Posterior cingulate gyrus (tissue), 11 donors: ENCODE measurements at regions not wholly inside any gene's neighbourhood (a gene's known extent, or its start where the extent isn't known, plus 50 kb on each side); places are given as distances from the start of the nearest gene placed in this dataset.
A peak's percentile ranks its signal among the peaks of the same experiment; 100 is the strongest.
"Not testable (repeated sequence)": the region's sequence is repeated elsewhere in the genome, so short reads cannot be mapped to it uniquely, and the experiment has no call there.

ENCODE experiments used
- DNase-seq, 10 donors: peaks; one replicate each; pipeline versions ENCODE4 v3.0.0 to v3.0.0-alpha.2; 2020 to 2021; ENCODE audit warnings: mixed read lengths in 3 of 10
- intact Hi-C: fragments of 100-400 bp; cut with DNase I; formaldehyde crosslinking; loops from one replicate; pipeline ENCODE4 v1.15.1; 2023

DNA sequence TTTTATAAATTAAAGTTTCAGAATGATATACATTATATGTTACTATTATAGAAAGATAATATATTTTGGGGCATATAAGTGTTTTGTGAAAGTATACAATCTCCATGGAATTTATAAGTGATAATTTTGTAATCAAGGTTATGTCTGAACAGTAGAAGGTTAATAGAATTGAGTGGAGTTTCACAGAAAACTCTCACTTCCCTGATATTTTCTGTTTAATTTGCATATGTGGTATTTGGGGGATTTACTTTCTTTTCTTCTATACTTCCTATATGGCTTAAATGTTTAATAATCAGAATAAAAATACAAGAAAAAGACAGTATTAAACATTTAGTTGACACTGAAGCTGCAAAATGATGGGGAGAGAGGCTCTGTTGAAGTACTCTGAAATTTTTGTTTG is 848.5 kb downstream of the DACH1 start:
- no peak for DNase-seq
- intact Hi-C loops: no loop called here

DNA sequence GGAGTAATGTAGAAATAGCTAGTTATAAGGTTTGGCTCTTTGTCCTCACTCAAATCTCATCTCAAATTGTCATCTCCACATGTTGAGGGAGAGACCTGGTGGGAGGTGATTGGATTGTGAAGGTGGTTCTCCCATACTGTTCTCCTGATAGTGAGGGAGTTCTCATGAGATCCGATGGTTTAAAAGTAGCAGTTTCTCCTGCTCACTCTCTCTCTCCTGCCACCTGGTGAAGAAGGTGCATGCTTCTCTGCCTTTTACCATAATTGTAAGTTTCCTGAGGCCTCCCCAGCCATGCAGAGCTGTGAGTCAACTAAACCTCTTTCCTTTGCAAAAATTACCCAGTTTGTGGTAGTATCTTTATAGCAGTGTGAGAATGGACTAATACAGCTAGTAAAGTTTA is 849.4 kb downstream of the DACH1 start:
- intact Hi-C loops: no loop called here
- DNase-seq: no peak

DNA sequence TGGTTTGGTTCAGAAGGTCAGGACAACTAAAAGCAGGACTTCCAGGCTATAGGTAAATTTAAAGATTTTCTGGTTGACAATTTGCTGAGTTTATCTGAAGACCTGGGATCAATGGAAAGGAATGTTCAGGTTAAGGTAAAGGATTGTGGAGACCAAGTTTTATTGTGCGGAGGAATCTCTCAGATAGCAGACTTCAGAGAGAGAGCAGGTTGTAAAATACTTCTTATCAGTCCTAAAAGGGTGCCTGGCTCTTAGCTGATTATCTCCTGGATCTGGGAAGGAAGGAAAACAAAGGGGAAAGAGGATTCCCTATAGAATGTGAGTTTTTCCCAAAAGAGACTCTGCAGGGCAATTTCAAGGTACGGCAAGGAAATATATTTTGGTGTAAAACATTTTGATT is 851.5 kb downstream of the DACH1 start:
- no peak for DNase-seq
- intact Hi-C loops: no loop called here

DNA sequence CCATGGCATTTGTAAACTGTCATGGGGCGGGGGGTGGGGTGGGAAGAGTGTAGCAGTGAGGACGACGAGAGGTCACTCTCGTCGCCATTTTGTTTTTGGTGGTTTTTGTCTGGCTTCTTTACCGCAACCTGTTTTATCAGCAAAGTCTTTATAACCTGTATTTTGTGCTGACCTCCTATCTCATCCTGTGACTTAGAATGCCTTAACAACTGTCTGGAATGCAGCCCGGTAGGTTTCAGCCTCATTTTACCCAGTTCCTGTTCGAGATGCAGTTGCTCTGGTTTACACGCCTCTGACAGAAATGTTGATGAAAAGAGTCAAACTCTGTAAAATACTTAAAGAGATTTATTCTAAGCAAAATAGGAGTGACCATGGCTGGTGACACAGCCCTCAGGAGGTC is 852.0 kb downstream of the DACH1 start:
- intact Hi-C loops: no loop called here
- DNase-seq: no peak

DNA sequence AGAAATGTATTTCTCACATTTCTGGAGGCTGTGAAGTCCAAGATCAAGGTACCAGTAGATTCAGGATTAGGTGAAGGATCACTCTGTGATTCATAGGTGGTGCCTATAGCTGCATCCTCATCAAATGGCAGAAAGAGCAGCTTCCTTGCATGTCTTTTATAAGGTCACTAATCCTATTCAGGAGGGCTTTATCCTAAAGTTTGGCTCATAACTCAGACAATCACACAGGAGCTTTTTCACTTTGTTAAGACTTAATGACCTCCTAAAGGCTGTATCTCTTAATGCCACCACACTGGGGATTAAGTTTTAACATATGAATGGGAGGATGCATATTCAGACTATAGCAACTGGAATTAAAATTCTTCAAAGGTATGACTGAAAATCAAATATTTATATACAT is 861.1 kb downstream of the DACH1 start:
- intact Hi-C loops: no loop called here
- DNase-seq: no peak

DNA sequence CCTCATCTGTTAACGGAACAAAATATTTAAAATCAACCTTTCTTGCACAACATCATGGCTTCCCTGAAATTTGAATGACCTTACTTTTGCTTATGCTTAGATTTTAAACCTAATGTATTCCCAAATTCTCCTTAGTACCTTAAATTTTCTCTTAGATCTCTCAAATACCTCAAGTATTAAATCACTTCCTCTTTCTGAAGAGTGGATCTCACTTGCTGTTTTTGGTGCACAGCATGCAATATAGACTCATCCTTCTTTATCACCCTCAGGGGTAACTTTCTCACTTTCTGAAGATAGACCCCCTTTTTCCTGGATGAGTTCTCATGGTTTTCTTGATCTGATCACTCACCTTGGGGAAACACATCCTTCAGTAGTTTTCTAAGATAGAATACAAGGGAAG is 871.7 kb downstream of the DACH1 start:
- no peak for DNase-seq
- intact Hi-C loops: no loop called here

DNA sequence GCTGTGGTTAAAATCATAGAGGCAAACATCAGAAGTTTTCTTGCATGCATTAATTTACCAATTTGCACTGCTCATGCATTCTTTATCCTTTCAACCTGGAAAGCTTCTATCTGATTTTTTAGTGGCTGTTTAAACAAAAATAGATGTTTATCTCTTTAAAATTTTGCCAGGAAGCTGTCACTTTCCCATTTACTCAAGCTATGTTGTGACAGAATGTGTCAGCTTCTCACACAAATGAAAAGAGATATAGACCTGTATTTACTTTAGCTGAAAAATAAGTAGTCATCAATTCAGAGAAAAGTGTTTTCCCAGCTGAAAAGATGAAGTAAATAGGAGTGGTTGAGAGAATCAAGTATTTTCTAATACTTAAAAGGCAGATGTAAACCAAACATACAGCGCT is 872.8 kb downstream of the DACH1 start:
- intact Hi-C loops: no loop called here
- no peak for DNase-seq

DNA sequence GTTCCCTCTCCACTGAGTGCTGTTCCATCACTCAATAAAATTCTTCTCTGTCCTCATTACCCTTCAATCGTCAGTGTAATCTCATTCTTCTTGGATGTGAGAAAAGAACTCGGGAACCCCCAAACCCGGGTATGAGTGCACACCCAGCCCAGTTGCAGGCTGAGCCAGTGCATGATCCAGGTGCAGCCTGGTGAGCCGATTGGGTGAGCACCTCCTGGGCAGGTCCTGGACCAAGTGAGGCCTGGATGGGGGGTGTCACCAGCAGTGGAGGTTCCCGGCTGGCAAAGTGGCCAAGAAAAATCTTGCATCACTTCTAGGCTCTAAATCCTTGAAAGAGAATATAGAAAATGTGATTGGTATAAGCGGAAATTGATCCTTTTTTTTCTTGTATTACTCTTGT is 878.8 kb upstream of the KLHL1 start:
- intact Hi-C loops: no loop called here
- DNase-seq: peak in 2 of 10 donors; percentile 26 to 69

DNA sequence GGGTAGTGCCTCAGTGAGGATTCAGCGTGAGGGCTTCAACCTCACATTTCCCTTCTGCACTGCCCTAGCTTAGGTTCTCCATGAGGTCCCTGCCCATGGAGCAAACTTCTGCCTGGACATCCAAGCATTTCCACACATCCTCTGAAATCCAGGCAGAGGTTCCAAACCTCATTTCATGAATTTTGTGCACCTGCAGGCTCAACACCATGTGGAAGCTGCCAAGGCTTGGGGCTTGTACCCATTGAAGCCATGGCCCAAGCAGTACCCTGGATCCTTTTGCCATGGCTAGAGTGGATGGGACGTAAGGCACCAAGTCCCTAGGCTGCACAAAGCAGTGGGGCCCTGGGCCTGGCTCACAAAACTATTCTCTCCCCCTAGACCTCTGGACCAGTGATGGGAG is 877.1 kb upstream of the KLHL1 start:
- intact Hi-C loops: no loop called here
- no peak for DNase-seq

DNA sequence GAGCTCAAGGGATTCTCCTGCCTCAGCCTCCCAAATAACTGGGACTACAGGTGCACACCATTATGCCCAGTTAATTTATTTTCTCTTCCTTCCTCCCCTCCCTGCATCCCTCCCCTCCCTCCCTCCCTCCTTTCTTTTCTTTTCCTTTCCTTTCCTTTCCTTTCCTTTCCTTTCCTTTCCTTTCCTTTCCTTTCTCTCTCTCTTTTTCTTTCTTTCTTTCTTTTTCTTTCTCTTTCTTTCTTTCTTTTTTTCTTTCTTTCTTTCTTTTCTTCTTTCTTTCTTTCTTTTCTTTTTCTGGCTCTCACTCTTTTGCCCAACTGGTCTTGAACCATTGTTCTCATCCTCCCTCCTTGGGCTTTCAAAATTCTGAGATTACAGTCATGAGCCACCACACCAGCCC is 873.0 kb upstream of the KLHL1 start:
- intact Hi-C loops, DNase-seq: not testable (repeated sequence)

DNA sequence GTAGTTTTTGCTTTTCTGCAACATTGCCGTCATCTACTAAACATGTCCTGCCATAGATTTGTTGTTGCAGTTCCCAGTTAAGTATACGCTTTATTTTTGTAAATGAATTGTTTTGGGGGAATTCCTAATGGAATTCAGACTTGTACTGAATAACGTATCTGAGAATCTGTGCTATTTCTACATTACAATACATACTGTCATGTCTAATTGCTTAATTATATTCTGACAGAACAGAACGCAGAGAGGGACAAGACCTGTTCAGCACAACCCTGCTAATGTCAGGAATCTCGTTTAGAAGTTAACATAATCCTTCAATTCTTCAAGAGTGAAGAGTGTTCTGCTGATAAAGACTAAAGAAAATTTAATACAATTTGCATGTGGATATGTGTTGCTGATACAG is 861.1 kb upstream of the KLHL1 start:
- intact Hi-C loops: no loop called here
- no peak for DNase-seq

DNA sequence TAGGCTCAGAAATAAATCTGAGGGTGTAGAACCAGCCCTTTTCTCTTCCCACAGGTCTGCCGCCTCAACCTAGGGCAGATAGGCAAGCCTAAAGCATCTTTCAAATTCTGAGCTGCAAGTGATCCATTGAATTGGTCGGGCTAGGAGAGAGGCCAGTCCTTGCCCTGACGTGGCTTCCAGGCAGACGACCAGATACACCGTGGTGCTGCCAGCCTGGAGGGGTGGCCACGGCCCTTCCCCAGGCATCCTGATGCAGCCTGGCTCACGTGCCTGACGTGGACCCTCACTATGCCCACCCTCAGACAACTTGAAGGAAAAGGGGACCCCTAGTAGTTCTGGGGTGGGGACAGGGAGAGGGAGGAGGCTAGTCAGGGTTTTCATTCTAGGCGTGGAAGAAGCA is 859.3 kb upstream of the KLHL1 start:
- intact Hi-C loops: no loop called here
- peak in 2 of 10 donors; percentile 45 to 56 for DNase-seq

DNA sequence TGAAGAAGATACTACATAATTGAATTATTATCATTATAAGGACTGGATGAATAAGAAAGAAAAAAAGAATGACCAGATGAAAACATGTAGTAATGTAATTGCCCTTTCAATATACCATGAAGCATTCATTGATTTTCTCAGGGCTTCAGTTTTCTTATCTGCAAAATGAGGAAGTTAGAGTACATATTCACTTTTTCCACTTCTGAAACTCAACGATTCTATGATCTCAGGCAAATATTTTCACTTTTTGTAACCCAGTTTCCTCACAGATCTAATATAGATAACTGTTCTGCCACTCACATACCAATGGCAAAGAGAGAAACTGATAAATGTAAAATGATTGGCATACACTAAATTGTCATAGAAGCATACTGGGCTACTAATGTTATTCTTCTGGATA is 856.6 kb upstream of the KLHL1 start:
- DNase-seq: no peak
- intact Hi-C loops: no loop called here

DNA sequence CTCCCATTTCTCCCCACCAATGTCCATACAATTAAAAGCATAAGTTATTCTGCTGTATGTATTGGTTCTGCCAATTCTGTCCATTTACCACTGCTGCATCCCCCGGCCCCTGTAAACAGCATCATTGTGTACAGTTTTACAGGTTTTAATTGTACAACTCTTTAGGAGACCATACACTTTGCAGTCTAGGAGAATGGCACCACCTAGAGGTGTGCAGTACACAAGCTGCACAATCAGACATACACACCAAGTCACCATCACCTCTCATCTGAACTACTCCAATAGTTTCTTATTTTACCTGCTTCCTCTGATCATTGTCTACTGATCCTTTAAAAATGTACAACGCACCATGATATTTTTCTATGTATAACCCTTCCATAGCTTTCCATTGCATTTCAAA is 855.9 kb upstream of the KLHL1 start:
- DNase-seq: no peak
- intact Hi-C loops: no loop called here

DNA sequence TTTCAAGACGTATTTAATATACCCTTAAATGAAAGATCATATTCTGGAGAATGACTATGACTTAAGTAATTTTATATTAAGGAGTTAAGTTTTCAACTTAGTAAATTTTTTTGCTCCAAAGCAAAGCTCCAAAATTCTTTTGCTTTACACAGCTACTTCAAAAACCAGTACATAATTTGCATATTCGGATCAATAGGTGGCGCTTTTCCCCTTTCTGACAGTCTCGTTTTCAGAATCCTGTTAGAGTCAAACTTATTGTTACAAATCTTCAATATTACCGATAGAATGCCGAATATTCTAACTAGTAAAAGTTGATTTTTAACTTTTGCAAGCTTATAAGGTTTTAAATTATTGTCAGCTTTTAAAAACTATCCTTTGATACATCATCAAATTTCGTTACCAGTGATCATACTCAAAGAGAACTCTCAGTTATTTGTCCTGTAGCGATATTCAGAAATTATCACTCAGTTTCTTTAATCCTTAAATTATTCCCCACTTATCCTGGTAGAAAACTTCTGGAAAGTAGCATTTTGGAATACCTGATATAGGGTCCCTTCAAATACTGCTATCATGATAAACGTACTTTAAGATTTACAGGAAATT is 852.7 kb upstream of the KLHL1 start:
- intact Hi-C loops: no loop called here

DNA sequence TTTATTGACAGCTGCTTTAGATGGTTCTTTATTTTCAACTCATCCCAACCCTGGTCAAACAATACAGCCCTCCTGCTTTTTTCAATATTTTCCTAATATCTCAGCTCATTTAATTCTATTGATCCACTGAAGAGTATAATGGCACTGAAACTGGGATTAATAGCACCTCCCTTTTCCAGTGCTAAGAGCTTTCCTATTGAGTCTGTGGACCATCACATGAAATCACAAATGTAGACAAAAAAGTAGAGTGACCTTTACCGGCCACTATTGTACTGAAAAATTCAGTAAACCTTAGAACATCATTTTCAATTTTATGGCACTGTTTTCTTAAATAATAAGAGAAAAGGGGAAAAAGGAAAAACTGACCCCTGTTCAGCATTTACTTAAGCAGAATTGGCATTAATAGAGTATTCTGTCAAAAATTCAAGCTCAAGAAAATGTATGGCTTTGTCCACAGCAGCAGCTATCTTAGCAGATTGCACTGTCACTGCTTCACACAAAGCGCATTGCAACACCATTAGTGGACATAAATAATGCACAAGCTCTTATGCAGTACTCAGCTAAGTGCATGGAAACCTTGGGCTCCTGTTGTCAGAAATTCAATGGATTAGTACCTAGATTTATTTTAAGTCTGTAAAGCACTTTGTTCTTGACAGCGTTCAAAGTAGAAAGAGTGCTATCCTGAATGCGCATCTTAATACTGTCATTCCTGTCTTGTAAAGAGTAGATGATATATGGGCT is 851.0 kb upstream of the KLHL1 start:
- no peak for DNase-seq
- intact Hi-C loops: no loop called here

More for the DNA sequence above, 852.7 kb upstream of the KLHL1 start:
- DNase-seq: no peak

DNA sequence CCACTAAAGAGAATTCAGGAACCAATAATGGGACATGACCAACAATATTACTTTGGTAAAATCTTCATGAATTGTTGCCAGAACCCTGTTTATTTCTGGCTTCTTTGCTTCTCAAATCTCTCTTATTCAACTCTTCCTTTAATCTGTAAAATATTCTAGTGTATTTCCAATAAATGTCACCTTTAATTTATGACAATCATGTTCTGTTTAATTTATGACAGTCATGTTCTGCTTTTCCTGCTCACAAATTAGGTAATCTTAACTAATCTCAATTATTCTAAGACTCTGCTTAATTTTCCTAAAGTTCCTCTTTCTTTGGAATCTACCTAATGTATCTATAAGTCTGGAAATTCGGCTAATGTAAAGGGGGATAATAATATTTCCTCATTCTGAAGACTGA is 847.6 kb upstream of the KLHL1 start:
- DNase-seq: no peak
- intact Hi-C loops: no loop called here

DNA sequence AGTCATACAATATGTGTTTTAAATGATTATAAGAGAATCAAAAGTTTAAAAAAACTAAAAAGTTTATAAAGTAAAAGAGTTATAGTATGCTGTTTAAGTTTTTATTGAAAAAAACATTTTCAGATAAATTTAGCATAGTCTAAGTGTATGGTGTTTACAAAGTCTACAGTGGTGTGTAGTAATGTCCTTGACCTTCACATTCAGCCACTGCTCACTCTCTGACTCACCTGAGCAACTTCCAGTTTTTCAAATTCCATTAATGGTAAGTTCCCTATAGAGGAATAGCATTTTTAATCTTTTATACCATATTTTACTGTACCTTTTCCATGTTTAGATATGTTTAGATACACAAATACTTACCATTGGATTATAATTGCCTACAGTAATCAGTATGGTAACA is 842.4 kb upstream of the KLHL1 start:
- no peak for DNase-seq
- intact Hi-C loops: no loop called here

DNA sequence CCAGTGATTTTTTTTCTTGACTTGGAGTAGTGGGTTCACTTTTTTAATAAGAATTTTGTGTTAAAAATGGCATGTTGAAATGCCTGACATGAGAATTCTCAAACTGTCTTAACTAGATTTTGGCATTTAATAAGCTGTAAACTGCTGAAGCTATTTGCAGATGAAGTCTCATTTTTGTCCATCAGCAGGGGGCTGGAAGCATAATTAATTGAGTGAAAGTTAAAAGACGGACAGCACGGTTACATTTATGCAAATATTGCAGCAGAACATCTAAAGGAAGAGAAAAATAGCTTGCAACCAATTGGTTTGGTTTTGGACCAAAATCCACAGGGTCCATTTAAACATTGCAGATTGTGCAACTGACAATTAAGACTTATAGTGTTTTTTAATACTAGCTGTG is 837.3 kb upstream of the KLHL1 start:
- intact Hi-C loops: no loop called here
- no peak for DNase-seq

DNA sequence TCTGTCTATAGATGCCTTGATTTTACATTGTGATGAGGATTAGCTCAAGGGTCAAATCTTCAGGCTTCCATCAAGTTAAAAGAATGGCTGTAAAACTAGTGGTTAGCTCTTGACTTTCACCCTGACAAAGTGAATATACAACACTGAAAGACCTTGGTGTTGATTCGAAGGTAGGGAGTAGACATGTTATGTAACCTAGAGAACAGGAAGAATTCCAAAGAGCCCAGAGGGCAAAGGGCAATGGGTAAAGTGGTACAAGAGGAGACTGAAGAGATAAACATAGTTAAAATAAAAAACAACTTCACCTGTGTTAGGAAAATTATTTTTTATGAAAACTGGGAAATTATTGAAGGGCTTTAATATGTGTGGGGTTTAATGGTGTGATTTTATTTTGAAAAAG is 833.2 kb upstream of the KLHL1 start:
- intact Hi-C loops: no loop called here
- no peak for DNase-seq

DNA sequence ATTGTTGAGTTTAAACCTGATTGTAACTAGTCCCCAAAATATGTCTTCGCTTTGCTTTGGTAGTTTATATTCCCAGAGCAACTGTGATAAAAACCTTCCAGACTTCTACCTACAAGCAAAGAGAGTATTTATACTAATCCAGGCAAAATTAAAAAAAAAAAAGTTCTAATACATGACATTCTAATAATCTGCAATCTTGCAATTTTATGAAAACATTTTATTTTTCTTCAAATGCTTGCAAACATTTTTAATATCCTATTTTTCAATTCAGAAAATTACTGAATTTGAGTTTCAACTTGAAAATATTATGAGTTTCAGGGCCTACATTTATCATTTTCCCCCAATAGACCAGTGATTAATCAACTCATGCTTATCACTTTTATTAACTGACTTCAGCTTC is 830.2 kb upstream of the KLHL1 start:
- DNase-seq: no peak
- intact Hi-C loops: no loop called here

DNA sequence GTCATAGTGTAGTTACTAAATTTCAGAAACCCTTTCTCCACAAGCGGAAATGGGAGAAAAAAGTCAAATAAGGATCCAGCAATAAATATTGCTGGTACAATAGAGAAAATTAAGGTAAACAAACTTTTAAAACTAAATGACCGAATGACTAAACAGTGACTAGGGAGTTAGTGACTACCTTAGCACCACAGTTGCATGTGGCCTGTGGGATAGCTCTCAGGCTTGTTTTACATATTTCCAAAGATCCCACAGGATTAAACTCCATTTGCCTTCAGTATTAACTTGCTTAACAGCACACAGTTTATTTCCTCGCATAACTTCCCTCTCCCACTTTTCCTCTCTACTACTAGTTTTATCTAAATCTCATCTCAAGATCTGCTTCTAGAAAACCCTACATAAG is 824.3 kb upstream of the KLHL1 start:
- intact Hi-C loops: no loop called here
- no peak for DNase-seq
